MG63 (cell line): ENCODE measurements at regions not wholly inside any gene's neighbourhood (a gene's known extent, or its start where the extent isn't known, plus 50 kb on each side); places are given as distances from the start of the nearest gene placed in this dataset.
A peak's percentile ranks its signal among the peaks of the same experiment; 100 is the strongest.
"Not testable (repeated sequence)": the region's sequence is repeated elsewhere in the genome, so short reads cannot be mapped to it uniquely, and the experiment has no call there.

ENCODE experiments used
- DNase-seq: peaks from one replicate; pipeline ENCODE4 v3.0.0-alpha.2; 2020
- H3K27me3 ChIP-seq: fragments of 250-450 bp; sonication (Bioruptor Pico); 2 replicates; pipeline ENCODE4 v1.5.1; 2020; ENCODE audit warnings: mild to moderate bottlenecking, moderate library complexity
- H3K36me3 ChIP-seq: fragments of 250-450 bp; sonication (Bioruptor Pico); 2 replicates; pipeline ENCODE4 v1.5.1; 2020; ENCODE audit warnings: mild to moderate bottlenecking, moderate library complexity
- H3K4me3 ChIP-seq: fragments of 250-450 bp; sonication (Bioruptor Pico); 2 replicates; pipeline ENCODE4 v1.5.1; 2020; ENCODE audit warnings: mild to moderate bottlenecking, moderate library complexity
- H3K9me3 ChIP-seq: fragments of 250-450 bp; sonication (Bioruptor Pico); 2 replicates; pipeline ENCODE4 v1.5.1; 2020; ENCODE audit warnings: mild to moderate bottlenecking, moderate library complexity

GRCh38 chr21:15300131-15300530 lies 235.3 kb upstream of the NRIP1 start:
- no peak for DNase-seq
- Histone ChIP-seq H3K36me3 (no peaks in the 10 kb centered on the region), H3K9me3 (no peaks in the 10 kb centered on the region)

GRCh38 chr21:15301014-15301413 lies 236.2 kb upstream of the NRIP1 start:
- DNase-seq: no peak
- H3K4me3 ChIP-seq: no peak overlapping the region
- no peaks in the 10 kb centered on the region for H3K27me3 ChIP-seq
- no peaks in the 10 kb centered on the region for H3K36me3 ChIP-seq
- H3K9me3 ChIP-seq: no peaks in the 10 kb centered on the region

More at GRCh38 chr21:15300131-15300530, 235.3 kb upstream of the NRIP1 start:
- no peak overlapping the region for H3K4me3 ChIP-seq
- no peaks in the 10 kb centered on the region for H3K27me3 ChIP-seq

GRCh38 chr21:15301736-15302135 lies 236.9 kb upstream of the NRIP1 start:
- H3K4me3 ChIP-seq: no peak overlapping the region
- no peaks in the 10 kb centered on the region for H3K27me3 ChIP-seq
- no peaks in the 10 kb centered on the region for H3K9me3 ChIP-seq
- no peak for DNase-seq
- no peaks in the 10 kb centered on the region for H3K36me3 ChIP-seq

GRCh38 chr21:15306271-15306670 lies 241.5 kb upstream of the NRIP1 start:
- Histone ChIP-seq H3K9me3 (no peaks in the 10 kb centered on the region), H3K27me3 (no peaks in the 10 kb centered on the region)
- no peak for DNase-seq

GRCh38 chr21:15308333-15308732 lies 243.5 kb upstream of the NRIP1 start:
- no peaks in the 10 kb centered on the region for H3K9me3 ChIP-seq
- no peak for DNase-seq
- no peaks in the 10 kb centered on the region for H3K36me3 ChIP-seq
- no peaks in the 10 kb centered on the region for H3K27me3 ChIP-seq
- no peak overlapping the region for H3K4me3 ChIP-seq

More at GRCh38 chr21:15306271-15306670, 241.5 kb upstream of the NRIP1 start:
- Histone ChIP-seq H3K4me3 (no peak overlapping the region), H3K36me3 (no peaks in the 10 kb centered on the region)

- no peaks in the 10 kb centered on the region for H3K27me3 ChIP-seq
- DNase-seq: no peak
- no peak overlapping the region for H3K4me3 ChIP-seq
- no peaks in the 10 kb centered on the region for H3K36me3 ChIP-seq
- no peaks in the 10 kb centered on the region for H3K9me3 ChIP-seq
These were observed 244.3 kb upstream of the NRIP1 start for GRCh38 chr21:15309022-15309590.

- H3K9me3 ChIP-seq: no peaks in the 10 kb centered on the region
- H3K36me3 ChIP-seq: no peaks in the 10 kb centered on the region
- no peak overlapping the region for H3K4me3 ChIP-seq
- H3K27me3 ChIP-seq: no peaks in the 10 kb centered on the region
- DNase-seq: peak; percentile 21
These were observed 244.9 kb upstream of the NRIP1 start for GRCh38 chr21:15309721-15310120.

GRCh38 chr21:15311510-15311909 lies 246.7 kb upstream of the NRIP1 start:
- no peak overlapping the region for H3K4me3 ChIP-seq
- DNase-seq: no peak
- H3K36me3 ChIP-seq: no peaks in the 10 kb centered on the region
- no peaks in the 10 kb centered on the region for H3K27me3 ChIP-seq
- H3K9me3 ChIP-seq: no peaks in the 10 kb centered on the region

GRCh38 chr21:15317034-15317433 lies 252.2 kb upstream of the NRIP1 start:
- not testable (repeated sequence) for H3K36me3 ChIP-seq, H3K27me3 ChIP-seq, H3K9me3 ChIP-seq, H3K4me3 ChIP-seq, DNase-seq

- Histone ChIP-seq H3K9me3 (no peaks in the 10 kb centered on the region), H3K27me3 (no peaks in the 10 kb centered on the region), H3K36me3 (no peaks in the 10 kb centered on the region), H3K4me3 (no peak overlapping the region)
- no peak for DNase-seq
These were observed 254.9 kb upstream of the NRIP1 start for GRCh38 chr21:15319727-15320126.

GRCh38 chr21:15324542-15324941 lies 259.7 kb upstream of the NRIP1 start:
- no peaks in the 10 kb centered on the region for H3K27me3 ChIP-seq
- H3K4me3 ChIP-seq: no peak overlapping the region
- H3K9me3 ChIP-seq: no peaks in the 10 kb centered on the region
- no peaks in the 10 kb centered on the region for H3K36me3 ChIP-seq
- no peak for DNase-seq

GRCh38 chr21:15326032-15326867 lies 261.4 kb upstream of the NRIP1 start:
- Histone ChIP-seq H3K4me3 (no peak overlapping the region), H3K9me3 (no peaks in the 10 kb centered on the region), H3K36me3 (no peaks in the 10 kb centered on the region), H3K27me3 (no peaks in the 10 kb centered on the region)
- no peak for DNase-seq

- H3K27me3 ChIP-seq: no peaks in the 10 kb centered on the region
- DNase-seq: no peak
- no peaks in the 10 kb centered on the region for H3K36me3 ChIP-seq
These were observed 263.0 kb upstream of the NRIP1 start for GRCh38 chr21:15327637-15328265.

GRCh38 chr21:15329191-15329590 lies 264.4 kb upstream of the NRIP1 start:
- Histone ChIP-seq H3K27me3 (no peaks in the 10 kb centered on the region), H3K36me3 (no peaks in the 10 kb centered on the region), H3K4me3 (no peak overlapping the region), H3K9me3 (no peaks in the 10 kb centered on the region)
- no peak for DNase-seq

More at GRCh38 chr21:15327637-15328265, 263.0 kb upstream of the NRIP1 start:
- no peaks in the 10 kb centered on the region for H3K9me3 ChIP-seq
- no peak overlapping the region for H3K4me3 ChIP-seq

- no peak for DNase-seq
- no peak overlapping the region for H3K4me3 ChIP-seq
- H3K36me3 ChIP-seq: no peaks in the 10 kb centered on the region
- H3K27me3 ChIP-seq: no peaks in the 10 kb centered on the region
- H3K9me3 ChIP-seq: no peaks in the 10 kb centered on the region
These were observed 266.1 kb upstream of the NRIP1 start for GRCh38 chr21:15330872-15331271.

GRCh38 chr21:15332572-15332971 lies 267.8 kb upstream of the NRIP1 start:
- Histone ChIP-seq H3K36me3 (no peaks in the 10 kb centered on the region), H3K27me3 (no peaks in the 10 kb centered on the region), H3K4me3 (no peak overlapping the region), H3K9me3 (no peaks in the 10 kb centered on the region)
- no peak for DNase-seq

- no peak for DNase-seq
- no peak overlapping the region for H3K4me3 ChIP-seq
- no peaks in the 10 kb centered on the region for H3K9me3 ChIP-seq
- H3K27me3 ChIP-seq: no peaks in the 10 kb centered on the region
- H3K36me3 ChIP-seq: no peaks in the 10 kb centered on the region
These were observed 268.4 kb upstream of the NRIP1 start for GRCh38 chr21:15333136-15333710.
